Esophagus squamous epithelium (tissue), 4 donors: ENCODE measurements at regions not wholly inside any gene's neighbourhood (a gene's known extent, or its start where the extent isn't known, plus 50 kb on each side); places are given as distances from the start of the nearest gene placed in this dataset.

Experiments
- CTCF ChIP-seq, 6 experiments: fragments of 450-650 bp in 4 of 6; fragments of 200-600 bp in 2 of 6; sonication (generic) in 2 of 6; IDR thresholded peaks; one replicate each; pipeline ENCODE4 v1.5.1; 2016 to 2019; ENCODE audit warnings: antibody characterized with exemption in 6 of 6, mild to moderate bottlenecking in 4 of 6, moderate library complexity in 4 of 6
- POLR2A ChIP-seq, 4 donors: fragments of 450-650 bp; IDR thresholded peaks; one replicate each; pipeline ENCODE4 v1.6.1; 2017; ENCODE audit warnings: antibody characterized with exemption in 4 of 4, mild to moderate bottlenecking in 4 of 4, moderate library complexity in 3 of 4

- TF ChIP-seq CTCF (IDR thresholded peaks at IDR 0.05) (no peak), POLR2A (IDR thresholded peaks at IDR 0.05) (no peak)
Observed at GRCh38 chr13:73991884-73992283, 142.3 kb downstream of the KLF12 start.
